WTC11 (cell line): ENCODE measurements at regions not wholly inside any gene's neighbourhood (a gene's known extent, or its start where the extent isn't known, plus 50 kb on each side); places are given as distances from the start of the nearest gene placed in this dataset.

Experiments used
- ATAC-seq: fragments of 200-7000 bp; cut with Tn5 transposase; 2 replicates; pipeline ENCODE4 v1.10.0; 2021; ENCODE audit warnings: mild to moderate bottlenecking, moderate library complexity
- CTCF ChIA-PET: fragments of 300-600 bp; sonication (Branson Sonifier 250); formaldehyde crosslinking; loops from one replicate; lab custom pipeline; 2021; ENCODE audit warnings: antibody characterized with exemption; lab: Charles Lee
- POLR2A ChIA-PET: fragments of 350-600 bp; sonication (Branson Sonifier 250); formaldehyde crosslinking; loops from one replicate; lab custom pipeline; 2021; ENCODE audit warnings: antibody characterized with exemption; lab: Charles Lee
- DNase-seq: peaks from one replicate; pipeline ENCODE4 v3.0.0; 2021; ENCODE audit warnings: low spot score
- H3K27ac Mint-ChIP-seq: 2 replicates; pipeline ENCODE4 v1.8.0; 2021; ENCODE audit warnings: mixed read lengths
- H3K27me3 Mint-ChIP-seq: 2 replicates; pipeline ENCODE4 v1.8.0; 2021; ENCODE audit warnings: low read depth, mild to moderate bottlenecking, moderate library complexity, mixed read lengths
- H3K36me3 Mint-ChIP-seq: 2 replicates; pipeline ENCODE4 v1.8.0; 2021; ENCODE audit warnings: mixed read lengths
- H3K4me1 Mint-ChIP-seq: 2 replicates; pipeline ENCODE4 v1.8.0; 2022; ENCODE audit warnings: mixed read lengths
- H3K4me3 Mint-ChIP-seq: 2 replicates; pipeline ENCODE4 v1.8.0; 2021; ENCODE audit warnings: mild to moderate bottlenecking, moderate library complexity, mixed read lengths
- H3K9me3 Mint-ChIP-seq: 2 replicates; pipeline ENCODE4 v1.8.0; 2021; ENCODE audit warnings: mixed read lengths
- ARID4B ChIP-seq: sonication (generic); formaldehyde crosslinking; IDR thresholded peaks from 2 replicates; pipeline ENCODE4 v1.8.0; 2023; ENCODE audit warnings: missing genetic modification reagents, mild to moderate bottlenecking, borderline replicate concordance
- ATF2 ChIP-seq: sonication (generic); formaldehyde crosslinking; IDR thresholded peaks from 2 replicates; pipeline ENCODE4 v1.8.1; 2022; ENCODE audit warnings: low read depth, missing genetic modification reagents, borderline replicate concordance
- ATF6 ChIP-seq: sonication (generic); formaldehyde crosslinking; IDR thresholded peaks from 2 replicates; pipeline ENCODE4 v1.8.1; 2023; ENCODE audit warnings: mild to moderate bottlenecking, missing genetic modification reagents
- CREM ChIP-seq: sonication (generic); formaldehyde crosslinking; IDR thresholded peaks from 2 replicates; pipeline ENCODE4 v1.8.1; 2022; ENCODE audit warnings: mild to moderate bottlenecking, missing genetic modification reagents, moderate library complexity
- ESRRA ChIP-seq: sonication (generic); formaldehyde crosslinking; IDR thresholded peaks from 2 replicates; pipeline ENCODE4 v1.8.1; 2022; ENCODE audit warnings: mild to moderate bottlenecking, missing genetic modification reagents, borderline replicate concordance
- FOXK1 ChIP-seq: sonication (generic); formaldehyde crosslinking; IDR thresholded peaks from 2 replicates; pipeline ENCODE4 v1.8.0; 2022; ENCODE audit warnings: mild to moderate bottlenecking, moderate library complexity, missing genetic modification reagents
- IRF1 ChIP-seq: sonication (generic); formaldehyde crosslinking; IDR thresholded peaks from 2 replicates; pipeline ENCODE4 v1.8.0; 2023; ENCODE audit warnings: missing genetic modification reagents
- JUN ChIP-seq: sonication (generic); formaldehyde crosslinking; IDR thresholded peaks from 2 replicates; pipeline ENCODE4 v1.8.0; 2023; ENCODE audit warnings: mild to moderate bottlenecking, missing genetic modification reagents
- OVOL2 ChIP-seq: fragments of 250-450 bp; sonication (Bioruptor Pico); IDR thresholded peaks from 2 replicates; pipeline ENCODE4 v1.9.0; 2021; ENCODE audit warnings: mild to moderate bottlenecking, borderline replicate concordance
- PRDM15 ChIP-seq: sonication (generic); formaldehyde crosslinking; IDR thresholded peaks from 2 replicates; pipeline ENCODE4 v1.8.0; 2022; ENCODE audit warnings: missing genetic modification reagents
- SOX15 ChIP-seq: fragments of 250-450 bp; sonication (Bioruptor Pico); IDR thresholded peaks from 2 replicates; pipeline ENCODE4 v1.9.0; 2021; ENCODE audit warnings: mild to moderate bottlenecking
- STAT6 ChIP-seq: sonication (generic); formaldehyde crosslinking; conservative IDR thresholded peaks from 2 replicates; pipeline ENCODE4 v1.8.1; 2023; ENCODE audit warnings: mild to moderate bottlenecking, low read depth, missing genetic modification reagents, moderate library complexity
- TCF7 ChIP-seq: sonication (generic); formaldehyde crosslinking; IDR thresholded peaks from 2 replicates; pipeline ENCODE4 v1.8.0; 2022; ENCODE audit warnings: mild to moderate bottlenecking, low read depth, missing genetic modification reagents, moderate library complexity
- TEAD1 ChIP-seq: sonication (generic); formaldehyde crosslinking; IDR thresholded peaks from 2 replicates; pipeline ENCODE4 v1.8.0; 2022; ENCODE audit warnings: mild to moderate bottlenecking, missing genetic modification reagents
- ZBTB21 ChIP-seq: sonication (generic); formaldehyde crosslinking; IDR thresholded peaks from 2 replicates; pipeline ENCODE4 v1.8.1; 2023; ENCODE audit warnings: mild to moderate bottlenecking, missing genetic modification reagents, borderline replicate concordance
- ZNF232 ChIP-seq: sonication (generic); formaldehyde crosslinking; IDR thresholded peaks from 2 replicates; pipeline ENCODE4 v1.8.0; 2022; ENCODE audit warnings: mild to moderate bottlenecking, missing genetic modification reagents
- ZNF425 ChIP-seq: fragments of 250-450 bp; sonication (Bioruptor Pico); conservative IDR thresholded peaks from 2 replicates; pipeline ENCODE4 v1.9.0; 2021; ENCODE audit warnings: mild to moderate bottlenecking

- ATAC-seq (no peak), DNase-seq (no peak)
- no peak overlapping the region for H3K4me3 Mint-ChIP-seq
- no peak overlapping the region for H3K27ac Mint-ChIP-seq
- peaks cover 25% of the 10 kb centered on the region for H3K9me3 Mint-ChIP-seq
- ChIA-PET POLR2A (no interaction called here), CTCF (no interaction called here)
- H3K4me1 Mint-ChIP-seq: no peaks in the 10 kb centered on the region
- H3K27me3 Mint-ChIP-seq: no peaks in the 10 kb centered on the region
- TF ChIP-seq ZBTB21 (CRISPR knock-in tag): no peak
- TF ChIP-seq ZNF232 (CRISPR knock-in tag): no peak
- TF ChIP-seq OVOL2 (CRISPR knock-in tag): no peak
- TF ChIP-seq JUN (CRISPR knock-in tag): no peak
- no peak for TF ChIP-seq CREM
- no peak for TF ChIP-seq ZNF425 (CRISPR knock-in tag)
- no peak for TF ChIP-seq TCF7 (CRISPR knock-in tag)
- no peak for TF ChIP-seq ATF2 (CRISPR knock-in tag)
- no peak for TF ChIP-seq ESRRA (CRISPR knock-in tag)
- no peak for TF ChIP-seq TEAD1
- TF ChIP-seq FOXK1 (CRISPR knock-in tag): no peak
- no peak for TF ChIP-seq PRDM15
- no peak for TF ChIP-seq STAT6 (CRISPR knock-in tag)
- no peak for TF ChIP-seq SOX15 (CRISPR knock-in tag)
- H3K36me3 Mint-ChIP-seq: peaks cover 18% of the 10 kb centered on the region
Measured at GRCh38 chr12:86713121-86713520, 456.9 kb upstream of the MGAT4C start.

- H3K27ac Mint-ChIP-seq: no peak overlapping the region
- peaks cover 27% of the 10 kb centered on the region for H3K9me3 Mint-ChIP-seq
- H3K36me3 Mint-ChIP-seq: peaks cover 20% of the 10 kb centered on the region
- POLR2A ChIA-PET: no interaction called here
- CTCF ChIA-PET: no interaction called here
- no peak overlapping the region for H3K4me3 Mint-ChIP-seq
- DNase-seq (no peak), ATAC-seq (no peak)
- H3K4me1 Mint-ChIP-seq: no peaks in the 10 kb centered on the region
- no peaks in the 10 kb centered on the region for H3K27me3 Mint-ChIP-seq
- TF ChIP-seq IRF1 (CRISPR knock-in tag) (no peak), ATF6 (CRISPR knock-in tag) (no peak), ARID4B (CRISPR knock-in tag) (no peak), FOXK1 (CRISPR knock-in tag) (no peak)
Measured at GRCh38 chr12:86712425-86712843, 456.2 kb upstream of the MGAT4C start.
